HG03066 (cell line): ENCODE measurements at regions not wholly inside any gene's neighbourhood (a gene's known extent, or its start where the extent isn't known, plus 50 kb on each side); places are given as distances from the start of the nearest gene placed in this dataset.

Experiments
- ATAC-seq: cut with Tn5 transposase; IDR thresholded peaks from one replicate; pipeline ENCODE4 v1.9.1; 2021; ENCODE audit warnings: low read depth; ENCODE audit not compliant: unreplicated experiment

DNA sequence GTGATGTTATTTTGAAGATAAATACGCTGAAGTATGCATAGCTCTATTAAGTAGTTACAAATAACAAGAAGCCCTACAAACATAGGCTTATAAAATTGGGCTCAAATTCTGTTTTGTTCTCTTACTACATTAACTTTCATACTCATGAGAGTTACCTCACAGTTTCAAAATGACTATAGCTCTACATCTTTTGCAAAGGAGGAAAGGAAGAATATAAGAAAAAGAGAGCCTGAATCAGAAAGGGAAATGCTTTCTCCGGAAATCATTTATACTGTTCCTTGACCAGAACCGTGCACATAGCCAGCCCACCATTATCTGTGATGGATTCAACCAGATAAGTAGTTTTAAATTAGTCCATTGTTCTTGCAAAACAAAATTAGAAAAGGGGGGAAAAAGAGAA, 1252.1 kb downstream of the NCAM2 start:
- no peak for ATAC-seq

DNA sequence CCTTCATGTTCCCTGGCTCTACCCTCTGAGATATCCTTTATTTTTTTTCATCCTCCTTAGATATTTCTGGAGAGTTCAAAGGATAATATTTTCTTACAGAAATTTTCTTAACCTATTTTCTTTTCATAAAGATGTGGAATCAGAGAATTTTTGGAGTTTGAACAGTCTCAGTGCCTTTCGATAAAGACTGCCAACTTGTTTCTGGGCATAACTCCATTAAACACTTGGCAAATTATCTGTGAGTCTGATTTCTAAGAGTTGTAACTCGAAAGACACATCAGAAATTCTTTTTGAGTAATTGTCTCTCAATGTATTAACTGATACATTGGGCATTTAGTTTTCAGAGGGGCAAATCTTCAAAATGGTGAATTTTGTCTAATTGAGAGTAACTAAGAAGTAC, 1255.6 kb downstream of the NCAM2 start:
- ATAC-seq, result no peak

GRCh38 chr21:22258821-22259220, 1260.6 kb downstream of the NCAM2 start:
- no peak for ATAC-seq

- ATAC-seq, result no peak
These were observed 1262.1 kb downstream of the NCAM2 start for GRCh38 chr21:22260274-22260673.

DNA sequence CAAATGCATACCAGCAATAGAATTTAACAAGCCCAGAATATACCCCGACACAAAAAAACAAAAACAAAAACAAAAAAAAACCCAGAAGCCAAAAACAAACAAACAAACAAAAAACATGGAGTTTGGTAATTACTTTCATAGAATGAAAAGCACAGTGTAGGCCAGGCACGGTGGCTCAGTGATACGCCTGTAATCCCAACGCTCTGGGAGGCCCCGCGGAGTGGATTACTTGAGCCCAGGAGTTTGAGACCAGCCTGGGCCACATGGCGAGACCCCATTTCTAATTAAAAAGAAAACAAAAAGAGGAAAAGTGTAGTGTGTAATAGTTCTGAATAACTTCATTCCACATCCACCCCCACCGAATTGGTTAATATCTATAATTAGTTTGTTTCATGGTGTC, 1265.7 kb downstream of the NCAM2 start:
- no peak for ATAC-seq

DNA sequence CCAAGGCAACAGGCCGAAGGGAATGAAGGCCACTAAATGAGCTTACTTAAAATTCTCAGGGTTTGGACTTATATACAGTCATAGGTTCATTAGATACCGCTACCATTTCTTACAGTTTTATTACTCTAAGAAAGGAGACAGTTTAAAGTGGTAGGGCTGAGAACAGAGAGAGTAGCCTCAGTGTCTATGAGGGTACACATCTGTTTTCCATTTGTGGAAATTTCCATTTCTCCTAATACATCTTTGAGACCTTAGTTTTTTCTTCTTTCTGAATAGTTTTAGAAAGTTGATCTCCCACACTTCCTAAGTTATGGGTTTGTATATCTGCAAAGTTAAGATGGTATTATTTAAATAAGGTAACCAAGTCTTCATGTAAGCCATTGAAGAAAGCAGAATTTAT, 1279.1 kb downstream of the NCAM2 start:
- ATAC-seq, result no peak

- no peak for ATAC-seq
These were observed 1280.2 kb downstream of the NCAM2 start for GRCh38 chr21:22278366-22278765.

DNA sequence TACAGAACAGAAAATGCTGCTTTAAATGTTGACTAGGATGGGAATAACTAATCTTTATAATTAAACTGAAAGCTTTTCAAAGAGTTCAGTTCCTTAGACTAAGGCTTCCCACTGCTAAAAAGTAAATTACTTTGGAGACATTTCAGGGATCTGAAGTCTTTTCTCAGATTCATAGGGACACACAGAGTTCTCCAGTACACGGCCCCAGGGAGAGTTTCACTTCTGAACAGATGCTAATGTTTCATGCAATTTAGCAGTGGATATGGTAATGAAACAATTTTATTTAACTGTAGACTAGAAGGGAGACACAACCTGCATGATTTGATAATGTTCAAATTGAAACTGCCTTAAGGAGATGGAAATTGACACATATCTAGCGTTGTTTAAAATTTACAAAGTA, 1282.6 kb downstream of the NCAM2 start:
- ATAC-seq, result no peak

- ATAC-seq, result no peak
These were observed 1290.8 kb downstream of the NCAM2 start for GRCh38 chr21:22288885-22289499.

DNA sequence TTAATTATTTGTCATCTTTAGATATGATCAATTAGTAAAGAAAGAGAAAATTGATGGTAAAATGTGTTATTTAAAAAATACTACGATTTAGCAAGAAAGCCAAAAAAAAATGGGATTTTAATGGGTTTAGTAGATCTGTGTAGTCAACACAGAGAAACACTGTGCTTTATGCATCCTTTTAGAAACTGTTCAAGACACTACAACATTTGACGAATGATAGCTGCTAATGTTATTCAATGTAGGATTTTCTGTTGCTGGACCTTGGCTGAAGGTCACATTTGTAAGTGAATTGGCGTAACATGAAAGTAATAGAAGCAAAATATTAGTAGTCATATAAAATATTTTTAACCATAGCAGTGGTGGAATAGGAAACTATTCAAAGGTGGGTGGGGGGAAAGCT, 1293.9 kb downstream of the NCAM2 start:
- no peak for ATAC-seq

- no peak for ATAC-seq
These were observed 1299.4 kb downstream of the NCAM2 start for GRCh38 chr21:22297575-22297974.

DNA sequence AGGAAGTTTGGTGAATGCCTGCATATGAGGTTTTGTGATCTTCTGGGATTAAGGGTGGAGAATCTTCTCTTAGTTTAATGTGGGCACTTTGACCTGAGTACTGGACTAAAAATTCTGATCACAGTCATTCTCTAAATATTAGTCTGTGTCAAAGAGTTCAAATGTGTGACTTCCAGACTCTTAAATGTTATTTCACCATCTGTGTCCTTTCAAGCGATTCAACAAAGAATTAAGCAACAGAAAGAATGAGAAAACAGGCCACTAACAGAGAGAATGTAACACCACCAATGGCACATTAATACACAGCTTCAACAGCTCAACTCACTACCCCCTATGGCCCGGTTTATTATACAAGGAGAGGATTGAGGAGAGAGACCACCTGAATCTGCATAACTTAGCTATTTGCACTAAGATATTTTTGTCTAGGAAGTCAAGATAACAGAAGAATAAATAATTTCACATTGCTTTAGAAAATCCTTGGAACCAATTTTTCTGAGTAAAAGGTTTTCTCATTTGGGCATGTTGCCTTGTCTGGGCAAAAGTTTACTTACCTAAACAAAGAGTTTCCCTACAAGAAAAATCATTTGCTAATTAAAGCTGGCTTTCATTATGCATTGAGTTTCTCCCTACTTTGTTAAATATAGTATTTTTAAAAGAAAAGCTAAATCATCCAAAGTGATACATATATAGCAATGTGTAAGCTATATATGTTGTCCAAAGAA, 1313.7 kb downstream of the NCAM2 start:
- no peak for ATAC-seq

- ATAC-seq, result no peak
These were observed 1316.8 kb downstream of the NCAM2 start for GRCh38 chr21:22314963-22315362.

DNA sequence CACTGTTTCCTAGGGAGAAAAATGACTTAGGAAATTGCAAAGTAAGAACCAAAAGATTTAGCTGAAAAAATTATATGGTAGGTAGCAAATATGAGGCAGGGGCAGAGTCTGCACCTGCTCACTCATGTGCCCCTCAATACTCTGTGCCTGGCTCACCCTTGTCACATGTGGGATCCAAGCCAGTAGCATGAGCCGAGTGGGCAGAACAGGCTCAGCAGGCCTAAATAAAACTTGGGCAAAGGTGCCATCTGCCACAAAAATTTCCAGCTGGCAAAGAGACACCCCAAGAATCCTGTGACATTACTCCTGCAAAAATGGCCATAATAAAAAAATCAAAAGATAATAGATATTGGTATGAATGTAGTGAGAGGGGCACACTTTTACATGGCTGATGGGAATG, 1321.2 kb downstream of the NCAM2 start:
- no peak for ATAC-seq

DNA sequence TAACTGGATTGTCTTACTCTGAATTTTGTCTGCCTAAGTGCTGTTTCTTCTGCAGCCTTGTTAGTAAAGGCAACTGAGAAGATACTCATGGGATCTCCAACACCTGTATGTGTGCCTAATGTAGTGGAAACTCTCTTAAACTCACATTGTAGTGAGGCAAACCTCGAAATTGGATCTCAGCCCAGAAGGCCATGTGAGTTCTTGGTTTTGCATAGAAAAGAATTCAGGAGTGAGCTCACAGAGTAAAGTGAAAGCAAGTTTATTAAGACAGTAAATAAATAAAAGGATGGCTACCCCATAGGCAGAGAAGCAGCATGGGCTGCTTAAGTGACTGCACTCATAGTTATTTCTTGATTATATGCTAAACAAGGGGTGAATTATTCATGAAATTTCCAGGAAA, 1344.7 kb downstream of the NCAM2 start:
- no peak for ATAC-seq

DNA sequence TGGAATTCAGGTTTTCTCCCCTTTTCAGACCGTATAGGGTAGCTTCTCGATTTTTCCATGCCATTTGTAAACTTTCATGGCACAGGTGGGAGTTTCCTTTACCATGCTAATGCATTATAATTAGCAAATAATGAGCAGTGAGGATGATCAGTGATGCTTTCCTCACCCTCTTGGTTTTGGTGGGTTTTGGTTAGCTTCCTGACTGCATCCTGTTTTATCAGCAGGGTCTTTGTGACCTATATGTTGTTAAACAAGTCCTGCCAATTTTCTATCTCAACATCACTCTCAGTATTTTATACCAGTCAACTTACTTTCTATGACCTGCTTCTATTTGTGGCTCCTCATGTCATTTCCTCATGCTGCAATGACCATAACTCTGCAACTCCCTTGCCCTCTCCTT, 1345.1 kb downstream of the NCAM2 start:
- ATAC-seq, result no peak

DNA sequence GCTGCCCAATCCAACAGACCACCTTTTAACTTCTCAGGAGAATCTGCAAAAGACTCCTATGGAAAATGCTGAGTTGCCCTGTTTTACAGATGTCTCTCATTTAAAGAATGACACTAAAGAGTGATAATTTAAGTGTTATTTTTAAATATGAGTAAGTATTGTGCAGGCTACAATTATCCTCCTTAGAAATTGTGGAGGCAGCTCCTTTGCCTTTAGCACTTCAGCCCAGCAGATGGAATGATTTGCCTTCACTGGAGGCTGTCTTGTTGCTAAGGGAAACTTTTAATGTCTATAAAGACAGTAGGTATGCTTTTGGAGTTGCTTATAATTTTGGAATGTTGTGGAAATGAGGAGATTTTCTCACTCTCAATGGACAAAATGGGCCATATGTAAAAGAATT, 1345.5 kb downstream of the NCAM2 start:
- ATAC-seq, result no peak

- ATAC-seq, result no peak
These were observed 1347.4 kb downstream of the NCAM2 start for GRCh38 chr21:22345624-22346023.

GRCh38 chr21:22346576-22346975, 1348.4 kb downstream of the NCAM2 start:
- ATAC-seq, result no peak

GRCh38 chr21:22351076-22351475, 1352.9 kb downstream of the NCAM2 start:
- no peak for ATAC-seq

DNA sequence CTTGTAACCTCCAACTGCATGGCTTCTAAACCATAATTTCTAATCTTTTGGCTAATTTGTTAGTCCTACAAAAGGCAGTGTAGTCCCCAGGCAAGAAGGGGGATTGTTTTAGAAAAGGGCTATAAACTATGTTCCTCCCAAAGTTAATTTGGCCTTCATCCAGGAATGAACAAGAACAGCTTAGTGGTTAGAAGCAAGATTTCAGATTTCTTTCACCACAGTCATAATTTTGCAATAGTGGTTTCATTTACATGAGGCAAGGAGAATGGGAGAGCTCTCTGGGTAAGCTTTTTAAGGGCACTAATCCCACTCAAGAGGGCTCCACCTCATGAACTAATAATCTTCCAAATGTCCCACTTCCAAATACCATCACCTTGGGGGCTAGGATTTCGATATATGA, 1353.9 kb downstream of the NCAM2 start:
- ATAC-seq, result no peak

GRCh38 chr21:22355949-22356348, 1357.7 kb downstream of the NCAM2 start:
- no peak for ATAC-seq

GRCh38 chr21:22356663-22357062, 1358.5 kb downstream of the NCAM2 start:
- no peak for ATAC-seq
